Suprapubic skin (tissue), 4 donors: ENCODE measurements at regions not wholly inside any gene's neighbourhood (a gene's known extent, or its start where the extent isn't known, plus 50 kb on each side); places are given as distances from the start of the nearest gene placed in this dataset.
"Not testable (repeated sequence)": the region's sequence is repeated elsewhere in the genome, so short reads cannot be mapped to it uniquely, and the experiment has no call there.

ENCODE experiments used
- DNase-seq, 2 donors: peaks; one replicate each; pipeline ENCODE4 v3.0.0-alpha.2; 2019; ENCODE audit warnings: low spot score in 2 of 2
- H3K27ac ChIP-seq: fragments of 200-600 bp; sonication (generic); one replicate; pipeline ENCODE4 v1.5.1; 2019
- H3K27me3 ChIP-seq: fragments of 200-600 bp; sonication (generic); one replicate; pipeline ENCODE4 v1.5.1; 2019
- H3K36me3 ChIP-seq: fragments of 200-600 bp; sonication (generic); one replicate; pipeline ENCODE4 v1.5.1; 2019
- H3K4me1 ChIP-seq: fragments of 200-600 bp; sonication (generic); one replicate; pipeline ENCODE4 v1.5.1; 2019
- H3K4me3 ChIP-seq: fragments of 200-600 bp; sonication (generic); one replicate; pipeline ENCODE4 v1.5.1; 2019; ENCODE audit warnings: mild to moderate bottlenecking
- H3K9me3 ChIP-seq: fragments of 200-600 bp; sonication (generic); one replicate; pipeline ENCODE4 v1.5.1; 2019
- CTCF ChIP-seq, 2 donors: fragments of 200-600 bp in 1 of 2; fragments of 450-650 bp in 1 of 2; sonication (generic) in 1 of 2; IDR thresholded peaks; one replicate each; pipeline ENCODE4 v1.5.1; 2016 to 2019; ENCODE audit warnings: antibody characterized with exemption in 2 of 2, mild to moderate bottlenecking in 1 of 2, moderate library complexity in 1 of 2
- EP300 ChIP-seq: sonication (generic); formaldehyde crosslinking; IDR thresholded peaks from one replicate; pipeline ENCODE4 v1.6.1; 2017; ENCODE audit warnings: antibody characterized with exemption
- POLR2A ChIP-seq, 2 donors: fragments of 450-650 bp; IDR thresholded peaks; one replicate each; pipeline ENCODE4 v1.6.1; 2017; ENCODE audit warnings: antibody characterized with exemption in 2 of 2, mild to moderate bottlenecking in 2 of 2, moderate library complexity in 2 of 2
- POLR2AphosphoS5 ChIP-seq, 3 donors: sonication (generic); formaldehyde crosslinking; IDR thresholded peaks; one replicate each; pipeline ENCODE4 v1.6.1; 2017; ENCODE audit warnings: antibody characterized with exemption in 3 of 3
- WGBS: methylation state at CpG from one replicate; pipeline ENCODE4 v1.1.5; 2018; 5-methylcytosine and 5-hydroxymethylcytosine counted together

GRCh38 chr20:25761596-25761995 is 64.9 kb upstream of the ZNF337 start:
- no peaks in the 10 kb centered on the region for H3K9me3 ChIP-seq
- no peak for TF ChIP-seq POLR2AphosphoS5 (IDR thresholded peaks at IDR 0.05)
- TF ChIP-seq POLR2A (IDR thresholded peaks at IDR 0.05): no peak
- no peak for TF ChIP-seq CTCF (IDR thresholded peaks at IDR 0.05)
- no peak for TF ChIP-seq EP300
- DNase-seq: no peak
- no peaks in the 10 kb centered on the region for H3K4me1 ChIP-seq
- no peak overlapping the region for H3K27ac ChIP-seq
- no peaks in the 10 kb centered on the region for H3K27me3 ChIP-seq
- no peaks in the 10 kb centered on the region for H3K36me3 ChIP-seq
- no peak overlapping the region for H3K4me3 ChIP-seq

- WGBS: 66% methylated on average over 2 of the region's 2 CpGs
- not testable (repeated sequence) for H3K9me3 ChIP-seq, H3K36me3 ChIP-seq, DNase-seq, H3K4me3 ChIP-seq, H3K27ac ChIP-seq, H3K4me1 ChIP-seq, H3K27me3 ChIP-seq
Observed at GRCh38 chr20:25761046-25761445, 64.4 kb upstream of the ZNF337 start.

GRCh38 chr20:25750765-25751696 is 54.4 kb upstream of the ZNF337 start:
- Histone ChIP-seq H3K4me1 (peaks cover 6% of the 10 kb centered on the region), H3K9me3 (no peaks in the 10 kb centered on the region), H3K36me3 (no peaks in the 10 kb centered on the region), H3K27me3 (no peaks in the 10 kb centered on the region), H3K4me3 (peak overlapping the region; percentile 41), H3K27ac (no peak overlapping the region)
- no peak for DNase-seq
- WGBS: 56% methylated on average over 36 of the region's 36 CpGs
- no peak for TF ChIP-seq EP300
- TF ChIP-seq POLR2AphosphoS5 (IDR thresholded peaks at IDR 0.05): no peak
- TF ChIP-seq CTCF (IDR thresholded peaks at IDR 0.05): no peak
- no peak for TF ChIP-seq POLR2A (IDR thresholded peaks at IDR 0.05)

- Histone ChIP-seq H3K27ac (no peak overlapping the region), H3K4me3 (peak overlapping the region; percentile 41), H3K27me3 (no peaks in the 10 kb centered on the region), H3K36me3 (no peaks in the 10 kb centered on the region), H3K4me1 (peaks cover 6% of the 10 kb centered on the region), H3K9me3 (no peaks in the 10 kb centered on the region)
- TF ChIP-seq CTCF (IDR thresholded peaks at IDR 0.05) (no peak), EP300 (no peak), POLR2AphosphoS5 (IDR thresholded peaks at IDR 0.05) (no peak), POLR2A (IDR thresholded peaks at IDR 0.05) (no peak)
- 92% methylated on average over 9 of the region's 9 CpGs for WGBS
- DNase-seq: no peak
Observed at GRCh38 chr20:25750220-25750764, 53.6 kb upstream of the ZNF337 start.

GRCh38 chr20:25749649-25750048 is 53.0 kb upstream of the ZNF337 start:
- DNase-seq: no peak
- H3K36me3 ChIP-seq: no peaks in the 10 kb centered on the region
- 89% methylated on average over 4 of the region's 4 CpGs for WGBS
- H3K9me3 ChIP-seq: no peaks in the 10 kb centered on the region
- H3K27me3 ChIP-seq: no peaks in the 10 kb centered on the region
- no peak overlapping the region for H3K4me3 ChIP-seq
- H3K4me1 ChIP-seq: peaks cover 6% of the 10 kb centered on the region
- TF ChIP-seq EP300: no peak
- no peak overlapping the region for H3K27ac ChIP-seq
